Activated B cell treated with CpG ODN at 0.5 μM for 24 hours (primary cell): ENCODE measurements at regions not wholly inside any gene's neighbourhood (a gene's known extent, or its start where the extent isn't known, plus 50 kb on each side); places are given as distances from the start of the nearest gene placed in this dataset.
"Not testable (repeated sequence)": the region's sequence is repeated elsewhere in the genome, so short reads cannot be mapped to it uniquely, and the experiment has no call there.

Experiments used
- ATAC-seq: fragments of 200-7000 bp; cut with Tn5 transposase; one replicate; pipeline ENCODE4 v1.10.0; 2021; ENCODE audit warnings: low read depth, mild to moderate bottlenecking, moderate library complexity
- CTCF ChIA-PET: fragments of 350-600 bp; sonication (Branson Sonifier 250); formaldehyde crosslinking; loops from one replicate; lab custom pipeline; 2021; ENCODE audit warnings: antibody characterized with exemption; lab: Charles Lee
- POLR2A ChIA-PET: fragments of 350-600 bp; sonication (Branson Sonifier 250); formaldehyde crosslinking; loops from one replicate; lab custom pipeline; 2021; ENCODE audit warnings: antibody characterized with exemption; lab: Charles Lee
- DNase-seq: peaks from one replicate; pipeline ENCODE4 v3.0.0; 2022
- H3K27ac Mint-ChIP-seq: one replicate; pipeline ENCODE4 v1.8.0; 2020; ENCODE audit warnings: mixed read lengths
- H3K27me3 Mint-ChIP-seq: one replicate; pipeline ENCODE4 v1.8.0; 2021; ENCODE audit warnings: mixed read lengths
- H3K36me3 Mint-ChIP-seq: one replicate; pipeline ENCODE4 v1.8.0; 2021; ENCODE audit warnings: low read depth, mixed read lengths
- H3K4me1 Mint-ChIP-seq: one replicate; pipeline ENCODE4 v1.8.0; 2021; ENCODE audit warnings: mixed read lengths
- H3K4me3 Mint-ChIP-seq: one replicate; pipeline ENCODE4 v1.8.0; 2020; ENCODE audit warnings: mild to moderate bottlenecking, mixed read lengths
- H3K9me3 Mint-ChIP-seq: one replicate; pipeline ENCODE4 v1.8.0; 2020; ENCODE audit warnings: mixed read lengths
- CTCF ChIP-seq: fragments of 200-600 bp; IDR thresholded peaks from one replicate; pipeline ENCODE4 v1.8.0; 2022; ENCODE audit warnings: antibody characterized with exemption, mild to moderate bottlenecking
- intact Hi-C: fragments of 100-400 bp; cut with micrococcal nuclease; formaldehyde crosslinking; loops from one replicate; pipeline ENCODE4 v1.15.1; 2024

GRCh38 chr1:213619026-213619425, 368.7 kb upstream of the PROX1 start:
- no peak overlapping the region for H3K27ac Mint-ChIP-seq
- H3K27me3 Mint-ChIP-seq: peaks cover 4% of the 10 kb centered on the region
- no peak overlapping the region for H3K4me3 Mint-ChIP-seq
- TF ChIP-seq CTCF: no peak
- H3K9me3 Mint-ChIP-seq: peaks cover 3% of the 10 kb centered on the region
- no peaks in the 10 kb centered on the region for H3K4me1 Mint-ChIP-seq
- ChIA-PET CTCF (no interaction called here), POLR2A (no interaction called here)
- no peak for ATAC-seq
- H3K36me3 Mint-ChIP-seq: no peaks in the 10 kb centered on the region
- DNase-seq: no peak
- intact Hi-C loops: no loop called here

- no peak for TF ChIP-seq CTCF
- no peak overlapping the region for H3K27ac Mint-ChIP-seq
- CTCF ChIA-PET: no interaction called here
- DNase-seq: no peak
- intact Hi-C loops: no loop called here
- ATAC-seq: no peak
- H3K4me1 Mint-ChIP-seq: no peaks in the 10 kb centered on the region
- no peaks in the 10 kb centered on the region for H3K36me3 Mint-ChIP-seq
- POLR2A ChIA-PET: no interaction called here
- peaks cover 2% of the 10 kb centered on the region for H3K27me3 Mint-ChIP-seq
- H3K4me3 Mint-ChIP-seq: no peak overlapping the region
- H3K9me3 Mint-ChIP-seq: peaks cover 3% of the 10 kb centered on the region
These were observed 366.7 kb upstream of the PROX1 start for GRCh38 chr1:213621077-213621476.

- Mint-ChIP-seq H3K27ac (no peak overlapping the region), H3K36me3 (no peaks in the 10 kb centered on the region), H3K27me3 (no peaks in the 10 kb centered on the region), H3K4me1 (no peaks in the 10 kb centered on the region), H3K9me3 (peaks cover 7% of the 10 kb centered on the region), H3K4me3 (no peak overlapping the region)
- ChIA-PET CTCF (no interaction called here), POLR2A (no interaction called here)
- no peak for DNase-seq
- intact Hi-C loops: no loop called here
- ATAC-seq: no peak
- no peak for TF ChIP-seq CTCF
These were observed 365.3 kb upstream of the PROX1 start for GRCh38 chr1:213622365-213623063.

- no peaks in the 10 kb centered on the region for H3K36me3 Mint-ChIP-seq
- intact Hi-C loops: no loop called here
- H3K27me3 Mint-ChIP-seq: no peaks in the 10 kb centered on the region
- no peaks in the 10 kb centered on the region for H3K4me1 Mint-ChIP-seq
- no peak for ATAC-seq
- TF ChIP-seq CTCF: no peak
- peaks cover 7% of the 10 kb centered on the region for H3K9me3 Mint-ChIP-seq
- no peak overlapping the region for H3K4me3 Mint-ChIP-seq
- DNase-seq: no peak
- CTCF ChIA-PET: no interaction called here
- POLR2A ChIA-PET: no interaction called here
- no peak overlapping the region for H3K27ac Mint-ChIP-seq
These were observed 364.6 kb upstream of the PROX1 start for GRCh38 chr1:213623064-213623581.

- Mint-ChIP-seq H3K9me3 (peaks cover 7% of the 10 kb centered on the region), H3K36me3 (no peaks in the 10 kb centered on the region), H3K27ac (no peak overlapping the region), H3K4me1 (no peaks in the 10 kb centered on the region), H3K27me3 (no peaks in the 10 kb centered on the region), H3K4me3 (no peak overlapping the region)
- no peak for ATAC-seq
- intact Hi-C loops: no loop called here
- TF ChIP-seq CTCF: no peak
- DNase-seq: no peak
- CTCF ChIA-PET: no interaction called here
- POLR2A ChIA-PET: no interaction called here
These were observed 363.9 kb upstream of the PROX1 start for GRCh38 chr1:213623862-213624261.

- H3K4me3 Mint-ChIP-seq, ATAC-seq: not testable (repeated sequence)
These were observed 351.0 kb upstream of the PROX1 start for GRCh38 chr1:213636778-213637177.

More at GRCh38 chr1:213636778-213637177, 351.0 kb upstream of the PROX1 start:
- CTCF ChIA-PET, intact Hi-C loops, POLR2A ChIA-PET, DNase-seq, H3K27me3 Mint-ChIP-seq, H3K27ac Mint-ChIP-seq, H3K4me1 Mint-ChIP-seq, H3K9me3 Mint-ChIP-seq, H3K36me3 Mint-ChIP-seq: not testable (repeated sequence)
